ENCODE measurements at regions not wholly inside any gene's neighbourhood (a gene's known extent, or its start where the extent isn't known, plus 50 kb on each side); places are given as distances from the start of the nearest gene placed in this dataset.

- H3K27me3 ChIP-seq (ENCODE audit: control insufficient read depth, insufficient read depth, low read length), result 0 out of 2 replicates have a peak, but pooled peaks cover 2% of the 10 kb centered on the region
- ChIA-PET POLR2A (interaction anchor here (0.8 kb wide), 1 partner anchor 14 kb away, joined by 6 read pairs; no protein-coding TSS in a partner anchor), CTCF (interaction anchor here (1.2 to 20.1 kb wide), 4 partner anchors 8 to 120 kb away, joined by 3 to 548 read pairs (median 10); no protein-coding TSS in a partner anchor)
- no peak for TF ChIP-seq CTCF (IDR thresholded peaks at IDR 0.05; ENCODE audit: insufficient read depth, low read depth, low read length)
- peak; percentile 52 for DNase-seq (ENCODE audit: low read depth)
- H3K4me3 ChIP-seq (ENCODE audit: low read depth, low read length), result no peak overlapping the region
- no peaks in the 10 kb centered on the region for H3K36me3 ChIP-seq (ENCODE audit: control insufficient read depth, insufficient read depth, low read length)
These were observed 52.1 kb upstream of the LAPTM5 start for GRCh38 chr1:30809514-30810263.

- ChIA-PET CTCF (interaction anchor here (0.8 to 20.1 kb wide), 4 partner anchors 88 to 121 kb away, joined by 3 to 548 read pairs (median 5); no protein-coding TSS in a partner anchor), POLR2A (no interaction called here)
- TF ChIP-seq CTCF (IDR thresholded peaks at IDR 0.05; ENCODE audit: insufficient read depth, low read depth, low read length), result no peak
- no peak for DNase-seq (ENCODE audit: low read depth)
- Histone ChIP-seq H3K36me3 (ENCODE audit: control insufficient read depth, insufficient read depth, low read length) (no peaks in the 10 kb centered on the region), H3K27me3 (ENCODE audit: control insufficient read depth, insufficient read depth, low read length) (0 out of 2 replicates have a peak, but pooled peaks cover 2% of the 10 kb centered on the region), H3K4me3 (ENCODE audit: low read depth, low read length) (no peak overlapping the region)
These were observed 50.6 kb upstream of the LAPTM5 start for GRCh38 chr1:30808067-30808662.

- CTCF ChIA-PET, result interaction anchor here (0.8 to 20.1 kb wide), 2 partner anchors 88 to 105 kb away, joined by 3 to 548 read pairs; no protein-coding TSS in a partner anchor
- Histone ChIP-seq H3K4me3 (ENCODE audit: low read depth, low read length) (no peak overlapping the region), H3K36me3 (ENCODE audit: control insufficient read depth, insufficient read depth, low read length) (no peaks in the 10 kb centered on the region), H3K27me3 (ENCODE audit: control insufficient read depth, insufficient read depth, low read length) (0 out of 2 replicates have a peak, but pooled peaks cover 2% of the 10 kb centered on the region)
- TF ChIP-seq CTCF (IDR thresholded peaks at IDR 0.05; ENCODE audit: insufficient read depth, low read depth, low read length), result no peak
- POLR2A ChIA-PET, result no interaction called here
- DNase-seq (ENCODE audit: low read depth), result no peak
These were observed 49.9 kb upstream of the LAPTM5 start for GRCh38 chr1:30807318-30808066.

Data from BJ (cell line).